Hepatocyte (in vitro differentiated cells): ENCODE measurements at regions not wholly inside any gene's neighbourhood (a gene's known extent, or its start where the extent isn't known, plus 50 kb on each side); places are given as distances from the start of the nearest gene placed in this dataset.

ENCODE experiments used
- EZH2 ChIP-seq: fragments of 200-600 bp; sonication (generic); IDR thresholded peaks from 2 replicates; pipeline ENCODE4 v1.6.1; 2016; ENCODE audit warnings: antibody characterized with exemption, mild to moderate bottlenecking, borderline replicate concordance
- EZH2phosphoT487 ChIP-seq: fragments of 200-600 bp; sonication (generic); IDR thresholded peaks from one replicate; pipeline ENCODE4 v1.6.1; 2018; ENCODE audit warnings: antibody characterized with exemption, mild to moderate bottlenecking, low read depth, moderate library complexity; ENCODE audit not compliant: unreplicated experiment, severe bottlenecking
- TF ChIP-seq, protein P1 (sequence below): fragments of 200-600 bp; sonication (generic); IDR thresholded peaks from 2 replicates; pipeline ENCODE4 v1.5.1; 2016; ENCODE audit warnings: antibody characterized with exemption, mild to moderate bottlenecking; ENCODE audit not compliant: poor library complexity

DNA sequence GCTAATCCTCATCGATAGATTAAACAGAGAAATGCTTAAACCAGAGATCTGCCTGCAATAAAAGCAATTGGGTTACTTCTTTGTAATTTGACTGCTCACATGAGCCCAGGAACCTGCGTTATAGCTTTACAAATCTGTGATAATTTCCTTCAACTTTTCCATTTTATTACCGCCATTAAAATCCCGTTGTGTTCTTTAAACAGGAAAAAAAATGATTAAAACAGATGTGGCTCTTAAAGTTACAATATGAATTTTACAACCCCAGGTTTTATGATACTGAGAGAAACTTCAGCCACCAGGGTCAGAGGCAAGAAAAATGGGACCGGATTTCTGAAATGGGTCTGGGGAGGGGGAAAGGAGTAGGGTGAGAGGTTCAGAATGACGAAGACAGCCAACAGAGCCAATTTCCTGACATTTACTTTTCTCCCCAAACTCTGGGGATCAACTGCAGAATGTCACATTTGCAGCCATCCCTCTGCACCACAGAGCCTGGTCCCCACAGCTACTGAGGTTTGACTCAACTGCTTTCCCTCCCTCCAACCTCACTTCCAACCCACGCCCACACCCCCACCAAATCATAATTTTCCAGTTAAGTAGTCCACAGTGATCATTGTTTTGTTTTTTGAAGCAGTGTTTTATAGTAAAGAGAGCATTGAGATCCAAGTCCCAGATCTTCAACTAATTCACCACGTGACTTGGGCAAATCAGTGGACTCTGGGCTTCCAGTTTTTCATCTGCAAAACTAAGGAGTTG lies 77.6 kb upstream of the EYA2 start:
- TF ChIP-seq, protein P1, sequence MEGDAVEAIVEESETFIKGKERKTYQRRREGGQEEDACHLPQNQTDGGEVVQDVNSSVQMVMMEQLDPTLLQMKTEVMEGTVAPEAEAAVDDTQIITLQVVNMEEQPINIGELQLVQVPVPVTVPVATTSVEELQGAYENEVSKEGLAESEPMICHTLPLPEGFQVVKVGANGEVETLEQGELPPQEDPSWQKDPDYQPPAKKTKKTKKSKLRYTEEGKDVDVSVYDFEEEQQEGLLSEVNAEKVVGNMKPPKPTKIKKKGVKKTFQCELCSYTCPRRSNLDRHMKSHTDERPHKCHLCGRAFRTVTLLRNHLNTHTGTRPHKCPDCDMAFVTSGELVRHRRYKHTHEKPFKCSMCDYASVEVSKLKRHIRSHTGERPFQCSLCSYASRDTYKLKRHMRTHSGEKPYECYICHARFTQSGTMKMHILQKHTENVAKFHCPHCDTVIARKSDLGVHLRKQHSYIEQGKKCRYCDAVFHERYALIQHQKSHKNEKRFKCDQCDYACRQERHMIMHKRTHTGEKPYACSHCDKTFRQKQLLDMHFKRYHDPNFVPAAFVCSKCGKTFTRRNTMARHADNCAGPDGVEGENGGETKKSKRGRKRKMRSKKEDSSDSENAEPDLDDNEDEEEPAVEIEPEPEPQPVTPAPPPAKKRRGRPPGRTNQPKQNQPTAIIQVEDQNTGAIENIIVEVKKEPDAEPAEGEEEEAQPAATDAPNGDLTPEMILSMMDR = no peak
- TF ChIP-seq EZH2phosphoT487 (no peak), EZH2 (no peak)
